ENCODE measurements at regions not wholly inside any gene's neighbourhood (a gene's known extent, or its start where the extent isn't known, plus 50 kb on each side); places are given as distances from the start of the nearest gene placed in this dataset.
"Not testable (repeated sequence)": the region's sequence is repeated elsewhere in the genome, so short reads cannot be mapped to it uniquely, and the experiment has no call there.

- Histone ChIP-seq H3K27ac (no peak overlapping the region), H3K4me3 (no peak overlapping the region)
Measured at GRCh38 chr14:22105624-22106006, 432.0 kb upstream of the OR4E1 start.

- H3K27ac ChIP-seq = no peak overlapping the region
- no peak overlapping the region for H3K4me3 ChIP-seq
Measured at GRCh38 chr14:22105006-22105623, 431.5 kb upstream of the OR4E1 start.

DNA sequence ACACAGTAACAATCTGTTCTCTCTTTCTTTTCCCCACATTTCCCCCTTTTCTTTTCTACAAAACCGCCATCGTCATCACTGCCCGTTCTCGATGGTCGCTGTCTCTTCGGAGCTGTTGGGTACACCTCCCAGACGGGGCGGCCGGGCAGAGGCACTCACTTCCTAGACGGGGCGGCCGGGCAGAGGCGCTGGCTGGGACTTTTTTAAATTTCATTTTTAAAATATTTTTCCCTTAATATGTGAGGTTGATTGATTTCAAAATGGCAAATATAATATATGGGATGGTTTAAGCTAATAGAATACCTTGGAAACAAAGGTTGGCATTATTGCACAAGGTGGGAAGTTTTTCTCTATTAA, 427.1 kb upstream of the OR4E1 start:
- H3K4me3 ChIP-seq, H3K27ac ChIP-seq: not testable (repeated sequence)

- Histone ChIP-seq H3K27ac (no peak overlapping the region), H3K4me3 (no peak overlapping the region)
Measured at GRCh38 chr14:22099942-22100763, 426.5 kb upstream of the OR4E1 start.

- H3K4me3 ChIP-seq = no peak overlapping the region
- peak overlapping the region in 1 of 21 experiments; percentile 23 for H3K27ac ChIP-seq
Measured at GRCh38 chr14:22098435-22098834, 424.8 kb upstream of the OR4E1 start.

DNA sequence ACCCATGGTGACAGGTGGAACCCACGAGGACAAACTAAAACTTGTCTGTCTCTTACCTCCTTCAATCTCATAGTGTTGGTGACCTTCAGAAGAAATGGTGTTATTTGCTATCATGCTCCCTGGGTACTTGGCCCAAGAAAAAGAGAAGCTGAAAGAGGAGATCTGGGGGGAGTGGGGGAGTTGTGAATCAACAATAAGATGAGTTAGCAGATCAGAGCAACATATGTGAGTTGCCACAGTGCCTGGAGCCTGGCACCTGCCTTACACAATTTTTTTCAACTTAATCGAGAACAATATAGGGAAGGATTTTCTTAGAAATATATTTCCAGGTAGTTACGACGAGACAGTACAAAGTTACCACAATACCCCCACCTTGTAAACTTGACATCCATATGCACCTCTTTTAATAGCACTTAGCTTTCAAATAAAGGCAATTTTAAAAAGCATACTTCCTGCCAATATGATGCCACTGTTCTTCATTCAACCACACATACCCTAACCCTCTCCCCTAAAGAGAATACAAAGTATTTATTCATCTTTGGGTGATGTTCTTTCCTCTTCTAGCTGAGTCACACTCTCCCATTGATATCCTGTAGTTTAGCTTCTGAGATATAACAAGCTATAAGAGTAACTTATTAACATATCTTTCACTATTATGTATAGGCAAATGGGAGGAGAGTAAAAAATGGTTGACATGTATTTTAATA, 424.1 kb upstream of the OR4E1 start:
- H3K27ac ChIP-seq = no peak overlapping the region
- H3K4me3 ChIP-seq = no peak overlapping the region

DNA sequence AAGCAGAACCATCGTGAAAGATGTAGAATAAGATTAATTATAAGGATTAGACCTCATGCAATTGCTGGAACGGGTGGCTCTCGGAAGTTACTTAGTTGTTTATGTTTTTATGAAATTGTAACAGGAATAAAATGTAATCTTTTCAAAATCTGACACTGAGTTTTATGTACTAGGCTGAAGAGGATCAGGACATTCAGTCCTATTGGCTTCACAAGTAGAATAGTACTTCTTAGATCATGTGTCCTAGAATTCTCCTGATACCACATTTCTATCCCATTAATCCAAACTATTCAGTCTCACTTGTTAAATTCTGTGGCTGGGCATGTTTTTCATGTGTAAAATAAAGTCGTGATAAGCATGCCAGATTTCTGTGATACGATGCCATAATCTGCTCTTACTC, 423.5 kb upstream of the OR4E1 start:
- H3K27ac ChIP-seq = peak overlapping the region in 1 of 21 experiments; percentile 51

DNA sequence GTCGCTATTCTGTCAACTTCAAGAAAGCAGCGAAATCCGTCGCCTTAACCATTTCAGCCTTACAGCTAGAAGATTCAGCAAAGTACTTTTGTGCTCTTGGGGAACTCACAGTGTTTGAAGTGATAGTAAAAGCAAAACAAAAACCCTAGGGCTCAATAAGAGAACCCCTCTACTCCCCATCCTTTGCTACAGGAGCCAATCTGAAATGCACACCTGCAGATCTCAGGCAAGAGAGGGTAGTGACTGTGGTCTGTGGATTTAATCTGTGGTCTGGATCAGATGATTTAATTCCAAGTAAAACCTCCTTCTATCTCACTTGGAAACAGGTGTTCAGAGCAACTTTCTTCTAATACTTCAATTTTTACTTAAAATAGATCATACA, 422.9 kb upstream of the OR4E1 start:
- no peak overlapping the region for H3K4me3 ChIP-seq
- H3K27ac ChIP-seq = peak overlapping the region in 1 of 21 experiments; percentile 51

More for the DNA sequence above, 423.5 kb upstream of the OR4E1 start:
- H3K4me3 ChIP-seq = no peak overlapping the region

GRCh38 chr14:22095860-22096513, 422.4 kb upstream of the OR4E1 start:
- no peak overlapping the region for H3K4me3 ChIP-seq
- peak overlapping the region in 1 of 21 experiments; percentile 51 for H3K27ac ChIP-seq

GRCh38 chr14:22089940-22090339, 416.3 kb upstream of the OR4E1 start:
- no peak overlapping the region for H3K4me3 ChIP-seq
- no peak overlapping the region for H3K27ac ChIP-seq

GRCh38 chr14:22088614-22089342, 415.2 kb upstream of the OR4E1 start:
- peak overlapping the region in 1 of 21 experiments; percentile 31 for H3K27ac ChIP-seq
- H3K4me3 ChIP-seq = no peak overlapping the region

DNA sequence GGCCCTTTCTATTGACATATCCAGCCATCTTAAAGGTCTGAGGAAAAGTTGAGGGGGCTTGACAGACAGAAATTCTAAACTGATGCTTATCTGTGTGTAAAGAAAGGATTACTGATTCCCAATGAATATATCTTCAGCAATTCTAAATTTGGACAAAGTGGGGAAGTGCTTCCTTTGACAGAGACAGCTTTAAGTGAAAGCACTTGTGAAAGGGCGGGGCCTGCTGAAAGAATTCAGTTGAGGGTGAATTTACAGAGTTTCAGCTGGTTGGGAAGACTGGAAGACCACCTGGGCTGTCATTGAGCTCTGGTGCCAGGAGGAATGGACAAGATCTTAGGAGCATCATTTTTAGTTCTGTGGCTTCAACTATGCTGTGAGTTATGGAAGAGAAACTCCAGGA, 412.5 kb upstream of the OR4E1 start:
- no peak overlapping the region for H3K4me3 ChIP-seq
- peak overlapping the region in 1 of 21 experiments; percentile 14 for H3K27ac ChIP-seq

GRCh38 chr14:22084393-22085281, 411.0 kb upstream of the OR4E1 start:
- H3K4me3 ChIP-seq = no peak overlapping the region
- no peak overlapping the region for H3K27ac ChIP-seq

DNA sequence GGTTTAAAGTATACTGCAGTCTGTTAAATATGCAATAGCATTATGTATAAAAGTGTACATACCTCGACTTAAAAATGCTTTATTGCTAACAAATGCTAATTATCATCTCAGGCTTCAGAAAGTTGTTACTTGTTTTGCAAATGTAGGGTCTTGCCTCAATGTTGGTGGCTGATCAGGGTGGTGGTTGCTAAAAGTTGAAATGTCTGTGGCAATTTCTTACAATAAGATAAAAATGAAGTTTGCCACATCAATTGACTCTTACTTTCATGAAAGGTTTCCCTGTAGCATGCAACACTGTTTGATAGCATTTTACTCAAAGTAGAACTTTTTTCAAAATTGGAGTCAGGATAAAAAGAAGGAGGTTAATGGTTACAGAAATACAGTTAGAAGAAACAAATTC, 407.7 kb upstream of the OR4E1 start:
- Histone ChIP-seq H3K27ac (no peak overlapping the region), H3K4me3 (no peak overlapping the region)

DNA sequence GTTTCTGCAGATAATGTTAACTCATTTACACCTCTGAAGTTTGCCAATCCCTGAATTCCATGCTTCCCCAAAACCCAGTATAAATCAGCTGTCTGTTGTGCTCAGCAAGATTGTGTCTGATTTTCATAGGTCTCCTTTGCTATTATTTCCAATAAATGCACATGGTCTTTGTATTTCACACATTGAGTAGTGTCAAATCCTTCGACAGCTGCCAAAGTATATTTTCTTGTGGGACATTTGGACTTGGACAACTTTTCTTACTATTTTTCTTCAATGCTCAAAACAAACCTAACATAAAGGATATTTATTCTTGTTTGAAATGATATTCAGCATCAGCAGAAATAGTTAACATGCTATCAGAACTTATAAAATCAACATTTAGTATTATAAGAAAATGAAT, 406.1 kb upstream of the OR4E1 start:
- Histone ChIP-seq H3K4me3 (no peak overlapping the region), H3K27ac (no peak overlapping the region)

DNA sequence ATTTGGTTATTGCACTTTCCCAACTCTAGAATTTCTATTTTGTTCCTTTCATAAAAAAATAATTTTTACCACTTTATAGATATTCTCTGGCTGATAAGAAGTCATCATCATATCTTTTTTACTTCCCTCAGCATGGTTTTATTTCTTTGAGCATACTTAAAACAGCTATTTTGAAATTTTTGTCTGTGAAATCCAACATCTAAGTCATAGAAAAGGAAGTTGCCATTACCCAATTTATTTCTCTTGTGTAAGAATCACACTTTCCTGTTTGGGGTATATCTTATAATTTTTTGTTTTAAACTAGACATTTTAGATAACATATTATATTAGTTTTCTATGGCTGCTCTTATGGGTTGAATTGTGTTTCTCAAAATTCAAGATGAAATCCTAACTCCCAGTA, 400.2 kb upstream of the OR4E1 start:
- H3K4me3 ChIP-seq = no peak overlapping the region
- H3K27ac ChIP-seq = no peak overlapping the region

- Histone ChIP-seq H3K4me3 (peak overlapping the region in 1 of 7 experiments; percentile 8), H3K27ac (peak overlapping the region in 5 of 21 experiments; percentile 7 to 72 (median 40))
Measured at GRCh38 chr14:22071006-22071405, 397.4 kb upstream of the OR4E1 start.

- H3K4me3 ChIP-seq = peak overlapping the region in 2 of 7 experiments; percentile 8 to 11
- H3K27ac ChIP-seq = peak overlapping the region in 5 of 21 experiments; percentile 7 to 72 (median 40)
Measured at GRCh38 chr14:22070119-22070982, 396.7 kb upstream of the OR4E1 start.
